Fibroblast of upper back skin (primary cell): ENCODE measurements at regions not wholly inside any gene's neighbourhood (a gene's known extent, or its start where the extent isn't known, plus 50 kb on each side); places are given as distances from the start of the nearest gene placed in this dataset.
"Not testable (repeated sequence)": the region's sequence is repeated elsewhere in the genome, so short reads cannot be mapped to it uniquely, and the experiment has no call there.

Experiments used
- DNase-seq: peaks from one replicate; pipeline ENCODE4 v3.0.0-alpha.2; 2013

GRCh38 chr9:104276709-104277245, 182.7 kb downstream of the SMC2 start:
- peak; percentile 78 for DNase-seq

GRCh38 chr9:104278929-104279496, 184.9 kb downstream of the SMC2 start:
- DNase-seq: no peak

- DNase-seq: peak; percentile 81
These were observed 185.5 kb downstream of the SMC2 start for GRCh38 chr9:104279535-104280177.

DNA sequence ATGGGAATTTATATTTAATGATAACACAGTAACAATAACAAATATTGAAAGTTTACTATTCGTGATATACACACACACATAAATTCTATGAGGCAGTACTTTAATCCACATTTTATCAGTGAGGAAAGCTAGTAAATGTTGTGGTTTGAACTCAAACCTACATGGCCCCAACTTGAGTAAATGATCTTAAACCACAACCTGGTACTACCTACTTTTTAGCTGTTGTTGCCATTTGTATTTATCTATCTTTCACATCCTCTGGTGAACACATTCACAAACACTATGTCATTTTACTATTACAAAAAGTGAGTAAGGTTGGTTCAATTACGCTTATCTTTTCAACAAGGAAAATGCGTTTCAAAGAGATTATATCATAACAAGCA, 186.1 kb downstream of the SMC2 start:
- DNase-seq: no peak

GRCh38 chr9:104280711-104281110, 186.6 kb downstream of the SMC2 start:
- no peak for DNase-seq

DNA sequence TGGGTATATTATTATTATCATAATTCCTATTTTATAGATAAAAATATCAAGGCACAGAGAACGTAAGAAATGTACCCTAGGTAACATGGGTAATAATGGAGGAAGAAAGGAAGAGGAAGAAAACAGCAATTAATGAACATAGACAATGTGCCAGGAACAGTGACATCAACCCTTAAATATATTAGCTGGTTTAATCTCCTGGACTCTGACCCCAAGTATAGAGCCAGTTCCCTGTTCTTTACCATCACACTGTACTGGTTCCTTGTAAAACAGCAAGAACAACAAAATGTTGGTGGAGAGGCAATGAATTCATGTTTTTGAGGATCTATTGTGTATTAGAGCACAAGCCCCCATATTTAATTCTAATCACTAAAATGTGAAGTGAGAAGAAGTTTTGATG, 192.1 kb downstream of the SMC2 start:
- no peak for DNase-seq

DNA sequence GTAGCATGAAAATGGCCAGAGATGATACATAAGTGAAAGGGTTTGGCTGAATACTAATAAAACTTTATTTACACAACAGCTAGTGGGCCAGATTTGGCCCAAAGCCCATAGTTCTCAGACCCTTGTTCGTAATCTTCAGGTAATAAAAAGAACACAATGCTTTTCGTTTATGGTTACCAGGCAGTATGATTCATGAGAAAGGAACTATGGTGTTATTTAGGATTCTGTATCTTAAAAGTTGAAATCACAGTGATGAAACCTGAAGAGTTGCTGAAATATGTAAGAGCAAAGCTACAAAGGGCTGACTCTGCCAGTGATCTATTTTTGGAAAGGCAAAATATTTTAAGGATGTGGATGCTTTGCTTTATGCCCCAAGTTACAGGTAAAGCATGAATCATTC, 192.7 kb downstream of the SMC2 start:
- DNase-seq: peak; percentile 52

- DNase-seq: no peak
These were observed 193.3 kb downstream of the SMC2 start for GRCh38 chr9:104287253-104287878.

- DNase-seq: no peak
These were observed 199.8 kb downstream of the SMC2 start for GRCh38 chr9:104293877-104294276.

DNA sequence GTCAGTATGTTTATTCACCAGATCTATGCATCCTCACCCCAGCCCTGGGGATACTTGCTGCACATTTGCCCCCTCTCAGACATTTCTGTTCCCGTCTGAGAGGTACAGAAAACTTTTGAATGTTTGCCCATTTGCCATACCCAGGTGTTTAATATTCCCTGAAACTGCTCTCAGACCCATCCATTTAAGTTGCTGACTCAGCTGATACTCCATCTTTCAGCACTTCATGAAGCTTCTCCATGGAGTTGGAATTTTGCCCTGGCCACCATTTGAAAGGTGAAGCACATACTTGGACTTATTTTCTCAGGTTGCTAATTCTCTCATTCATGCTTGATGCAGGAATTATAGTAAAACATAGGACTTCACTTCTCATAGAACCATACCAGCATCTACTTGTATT, 203.9 kb upstream of the OR13F1 start:
- DNase-seq: no peak

GRCh38 chr9:104301755-104302154, 202.3 kb upstream of the OR13F1 start:
- peak; percentile 39 for DNase-seq

DNA sequence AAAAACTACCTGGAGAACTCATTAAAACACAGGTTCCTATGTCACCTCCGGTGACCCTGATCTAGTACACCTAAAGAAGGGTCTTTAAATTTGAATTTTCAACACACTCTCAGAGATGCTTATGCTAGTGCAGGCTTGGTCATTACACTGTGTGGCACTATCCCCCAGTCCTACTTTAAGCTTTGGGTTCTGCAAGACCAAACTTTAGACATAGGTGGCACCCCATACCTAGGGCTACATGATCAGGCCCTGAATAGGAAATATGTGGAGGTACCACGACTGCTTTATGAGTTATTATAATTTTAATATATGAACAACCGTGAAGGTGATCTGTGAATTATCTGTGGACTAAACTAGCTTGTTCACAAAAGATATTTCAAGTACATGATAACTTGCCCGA, 201.3 kb upstream of the OR13F1 start:
- no peak for DNase-seq

DNA sequence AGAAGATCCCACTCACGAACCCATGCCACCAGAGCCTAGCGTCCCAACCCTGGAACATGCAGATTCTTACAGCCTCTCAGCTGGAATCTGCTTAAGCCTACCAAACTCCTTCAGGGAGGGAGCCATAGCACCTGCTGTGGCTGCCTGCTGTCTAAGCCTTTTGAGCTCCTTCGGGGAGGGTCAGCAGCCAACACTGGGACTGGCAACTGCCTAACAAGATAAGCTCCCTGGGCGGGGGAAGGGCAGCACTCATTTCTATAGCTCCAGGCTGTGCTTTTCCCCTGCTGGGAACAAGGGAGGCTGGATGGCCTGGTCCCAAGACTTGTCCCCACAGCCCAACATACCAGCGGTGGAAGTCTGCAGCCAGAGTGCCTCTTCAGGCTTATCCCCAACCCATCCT, 199.1 kb upstream of the OR13F1 start:
- DNase-seq: no peak

DNA sequence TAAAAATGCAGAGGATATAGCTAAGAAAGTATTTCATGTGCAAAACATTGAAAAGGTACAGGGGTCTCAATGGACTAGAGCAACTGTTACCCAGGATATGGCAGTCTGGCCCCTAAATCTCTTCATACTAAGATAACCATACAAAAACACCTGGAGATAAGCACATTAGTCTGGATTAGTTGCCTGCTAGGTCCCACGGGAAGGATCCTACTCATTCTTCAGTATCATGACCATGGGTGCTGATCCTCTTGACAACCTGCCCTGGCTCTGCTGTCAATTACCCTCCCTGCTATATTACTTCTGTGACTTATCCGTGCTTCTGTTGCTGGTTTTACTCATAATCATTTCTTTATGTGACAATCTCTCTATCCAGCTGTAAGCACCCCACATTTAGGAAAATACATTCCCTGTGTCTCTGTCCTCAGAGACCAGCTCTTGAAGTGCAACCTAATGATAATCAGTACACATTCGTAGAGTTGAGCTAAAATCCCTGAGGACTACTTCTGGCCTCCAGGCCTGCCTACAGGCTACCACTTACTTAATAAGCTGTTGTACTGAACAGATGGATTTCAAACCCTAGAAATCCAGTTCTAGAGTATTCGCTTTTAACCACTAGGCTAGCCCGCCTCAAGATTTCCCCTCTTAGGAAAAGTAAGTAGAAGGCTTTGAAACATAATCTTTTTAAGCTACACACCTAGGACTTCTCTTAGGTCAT, 190.5 kb upstream of the OR13F1 start:
- no peak for DNase-seq

- not testable (repeated sequence) for DNase-seq
These were observed 187.7 kb upstream of the OR13F1 start for GRCh38 chr9:104316201-104317009.

DNA sequence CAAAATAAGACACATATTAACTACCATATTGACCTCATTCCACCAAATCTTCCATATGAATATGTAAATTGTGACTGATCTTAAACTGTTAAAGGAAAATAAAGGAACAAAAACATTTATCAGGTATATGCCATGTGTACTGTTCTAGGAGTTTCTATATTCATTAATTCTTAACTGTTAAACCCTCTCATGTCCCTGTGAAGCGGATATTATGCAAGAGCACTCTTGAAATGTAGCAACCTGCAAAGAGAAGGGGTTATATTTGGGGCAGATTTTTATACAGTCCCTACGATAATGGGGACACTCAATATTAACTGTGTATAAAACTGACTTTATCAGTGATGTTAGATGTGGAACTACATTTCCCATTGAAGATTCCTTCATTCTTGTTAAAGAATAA, 184.9 kb upstream of the OR13F1 start:
- no peak for DNase-seq

DNA sequence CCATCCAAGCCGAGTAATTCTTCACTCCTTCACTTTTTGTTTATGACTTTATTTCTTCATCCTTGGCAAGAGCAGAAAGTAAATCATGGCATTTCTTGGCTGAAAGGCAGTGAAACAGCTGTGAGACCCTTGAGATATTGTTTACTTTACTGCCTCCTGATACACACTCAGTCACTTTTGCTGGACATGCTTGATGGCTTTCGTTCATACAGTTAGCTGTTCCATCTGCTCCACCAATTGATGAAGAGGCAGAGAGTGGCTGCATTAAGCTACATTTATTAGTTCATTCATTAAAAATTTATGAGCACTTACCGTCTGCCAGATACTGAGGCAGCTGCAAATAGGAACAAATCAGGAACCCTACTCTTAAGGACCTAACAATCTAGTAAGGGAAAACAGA, 184.4 kb upstream of the OR13F1 start:
- no peak for DNase-seq

DNA sequence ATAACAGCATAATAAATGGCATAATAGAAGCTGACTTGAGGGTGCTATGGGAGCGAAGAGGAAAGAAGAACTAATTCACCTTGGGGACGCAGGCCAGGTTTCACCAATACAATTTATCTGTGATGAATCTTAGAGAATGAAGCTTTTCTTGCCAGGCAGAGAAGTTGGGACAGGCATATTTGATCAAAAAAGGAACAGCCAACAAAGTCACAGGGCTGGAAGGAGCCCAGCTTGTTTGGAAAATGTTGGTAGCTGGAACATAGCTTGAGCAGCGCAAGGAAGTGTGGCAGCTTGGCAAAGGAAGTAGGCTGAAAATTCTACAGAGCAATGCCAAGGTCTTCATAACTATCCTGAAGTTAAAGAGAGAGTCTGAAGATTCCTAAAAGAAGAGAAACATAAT, 181.5 kb upstream of the OR13F1 start:
- DNase-seq: no peak

GRCh38 chr9:104323967-104324694, 179.9 kb upstream of the OR13F1 start:
- DNase-seq: not testable (repeated sequence)

DNA sequence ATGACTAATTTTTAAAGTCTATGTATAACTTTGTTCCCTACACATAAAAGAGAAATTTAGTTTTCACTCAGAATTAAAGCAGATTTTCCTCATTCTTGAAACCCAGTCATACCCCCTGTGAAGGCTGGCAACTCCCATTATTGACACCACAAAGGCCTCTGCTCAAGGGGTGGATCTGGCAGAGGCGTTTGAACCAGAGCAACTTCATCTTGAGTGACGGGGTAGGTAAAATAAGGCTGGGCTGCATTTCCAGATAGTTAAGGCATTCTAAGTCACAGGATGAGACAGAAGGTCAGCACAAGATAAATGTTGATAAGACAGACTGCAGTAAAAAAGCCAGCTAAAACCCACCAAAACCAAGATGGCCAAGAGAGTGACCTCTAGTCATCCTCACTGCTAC, 177.2 kb upstream of the OR13F1 start:
- no peak for DNase-seq

GRCh38 chr9:104329245-104329644, 174.8 kb upstream of the OR13F1 start:
- no peak for DNase-seq

DNA sequence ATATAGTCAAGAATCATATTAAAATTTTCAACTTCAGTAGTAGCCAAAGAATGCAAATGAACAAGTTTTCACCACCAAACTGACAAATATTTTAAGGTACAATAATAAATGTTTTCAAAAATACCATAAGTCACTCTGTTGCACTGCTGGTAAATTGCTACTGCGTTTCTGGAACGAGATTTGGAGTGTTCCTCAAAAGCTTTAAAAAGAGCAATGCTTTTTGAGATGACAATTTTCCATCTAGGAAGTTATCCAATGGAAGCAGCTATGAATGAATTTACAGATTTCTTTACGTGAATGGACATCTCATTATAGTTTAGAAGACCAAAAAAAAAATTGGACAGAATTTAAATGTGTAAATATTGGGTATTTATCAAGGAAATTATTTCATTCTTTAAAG, 173.2 kb upstream of the OR13F1 start:
- no peak for DNase-seq
